ENCODE measurements at regions not wholly inside any gene's neighbourhood (a gene's known extent, or its start where the extent isn't known, plus 50 kb on each side); places are given as distances from the start of the nearest gene placed in this dataset.

GRCh38 chr2:204089105-204089504 is 152.5 kb downstream of the ICOS start:
- no peak for DNase-seq (ENCODE audit: extremely low read depth in 1 of 11, low read depth in 9 of 11, low spot score in 4 of 11)

GRCh38 chr2:204089574-204089973 is 153.0 kb downstream of the ICOS start:
- DNase-seq (ENCODE audit: extremely low read depth in 1 of 11, low read depth in 9 of 11, low spot score in 4 of 11): no peak

- DNase-seq (ENCODE audit: extremely low read depth in 1 of 11, low read depth in 9 of 11, low spot score in 4 of 11): no peak
Measured at GRCh38 chr2:204090021-204090420, 153.5 kb downstream of the ICOS start.

- DNase-seq (ENCODE audit: extremely low read depth in 1 of 11, low read depth in 9 of 11, low spot score in 4 of 11): no peak
Measured at GRCh38 chr2:204104811-204105210, 168.2 kb downstream of the ICOS start.

GRCh38 chr2:204108330-204108751 is 171.8 kb downstream of the ICOS start:
- peak in 9 of 11 donors; percentile 45 to 78 (median 67) for DNase-seq (ENCODE audit: extremely low read depth in 1 of 11, low read depth in 9 of 11, low spot score in 4 of 11)

- DNase-seq (ENCODE audit: extremely low read depth in 1 of 11, low read depth in 9 of 11, low spot score in 4 of 11): no peak
Measured at GRCh38 chr2:204108781-204109295, 172.3 kb downstream of the ICOS start.

GRCh38 chr2:204109681-204110080 is 173.1 kb downstream of the ICOS start:
- DNase-seq (ENCODE audit: extremely low read depth in 1 of 11, low read depth in 9 of 11, low spot score in 4 of 11): no peak

- DNase-seq (ENCODE audit: extremely low read depth in 1 of 11, low read depth in 9 of 11, low spot score in 4 of 11): peak in 1 of 11 donors; percentile 47
Measured at GRCh38 chr2:204110338-204110741, 173.8 kb downstream of the ICOS start.

GRCh38 chr2:204110751-204111516 is 174.4 kb downstream of the ICOS start:
- DNase-seq (ENCODE audit: extremely low read depth in 1 of 11, low read depth in 9 of 11, low spot score in 4 of 11): no peak

GRCh38 chr2:204112084-204112770 is 175.7 kb downstream of the ICOS start:
- DNase-seq (ENCODE audit: extremely low read depth in 1 of 11, low read depth in 9 of 11, low spot score in 4 of 11): no peak

GRCh38 chr2:204114295-204115136 is 178.0 kb downstream of the ICOS start:
- no peak for DNase-seq (ENCODE audit: extremely low read depth in 1 of 11, low read depth in 9 of 11, low spot score in 4 of 11)

GRCh38 chr2:204115137-204116056 is 178.8 kb downstream of the ICOS start:
- no peak for DNase-seq (ENCODE audit: extremely low read depth in 1 of 11, low read depth in 9 of 11, low spot score in 4 of 11)

GRCh38 chr2:204116159-204116792 is 179.7 kb downstream of the ICOS start:
- no peak for DNase-seq (ENCODE audit: extremely low read depth in 1 of 11, low read depth in 9 of 11, low spot score in 4 of 11)

- DNase-seq (ENCODE audit: extremely low read depth in 1 of 11, low read depth in 9 of 11, low spot score in 4 of 11): no peak
Measured at GRCh38 chr2:204122425-204122824, 185.9 kb downstream of the ICOS start.

GRCh38 chr2:204124140-204124750 is 187.7 kb downstream of the ICOS start:
- no peak for DNase-seq (ENCODE audit: extremely low read depth in 1 of 11, low read depth in 9 of 11, low spot score in 4 of 11)

- no peak for DNase-seq (ENCODE audit: extremely low read depth in 1 of 11, low read depth in 9 of 11, low spot score in 4 of 11)
Measured at GRCh38 chr2:204126705-204127104, 190.1 kb downstream of the ICOS start.

GRCh38 chr2:204127238-204127637 is 190.7 kb downstream of the ICOS start:
- DNase-seq (ENCODE audit: extremely low read depth in 1 of 11, low read depth in 9 of 11, low spot score in 4 of 11): no peak

All from renal cortex interstitium (tissue), 11 donors.